ENCODE measurements at regions not wholly inside any gene's neighbourhood (a gene's known extent, or its start where the extent isn't known, plus 50 kb on each side); places are given as distances from the start of the nearest gene placed in this dataset.

DNA sequence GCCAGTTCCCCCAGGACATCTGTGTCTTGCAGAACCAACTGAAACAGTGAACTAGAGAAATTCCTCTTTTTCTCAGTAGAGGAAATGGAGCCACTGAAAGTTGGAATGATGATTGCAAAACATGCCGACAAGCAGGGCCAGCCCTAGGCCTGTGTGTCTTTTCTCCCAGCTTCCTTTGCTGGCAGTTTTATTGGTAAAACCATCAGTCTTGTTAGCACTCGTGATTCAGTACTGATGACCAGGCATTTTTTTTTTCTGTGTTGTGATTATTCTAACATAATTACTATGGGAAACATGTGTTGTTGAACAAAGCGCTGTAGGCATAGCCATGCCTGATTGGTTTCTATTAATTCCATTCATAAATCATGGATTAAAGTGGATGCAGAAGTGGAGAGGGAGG lies 620.7 kb downstream of the AACS start:
- DNase-seq (ENCODE audit: low read depth) = no peak
- CTCF ChIA-PET = no interaction called here
- TF ChIP-seq, protein P1, sequence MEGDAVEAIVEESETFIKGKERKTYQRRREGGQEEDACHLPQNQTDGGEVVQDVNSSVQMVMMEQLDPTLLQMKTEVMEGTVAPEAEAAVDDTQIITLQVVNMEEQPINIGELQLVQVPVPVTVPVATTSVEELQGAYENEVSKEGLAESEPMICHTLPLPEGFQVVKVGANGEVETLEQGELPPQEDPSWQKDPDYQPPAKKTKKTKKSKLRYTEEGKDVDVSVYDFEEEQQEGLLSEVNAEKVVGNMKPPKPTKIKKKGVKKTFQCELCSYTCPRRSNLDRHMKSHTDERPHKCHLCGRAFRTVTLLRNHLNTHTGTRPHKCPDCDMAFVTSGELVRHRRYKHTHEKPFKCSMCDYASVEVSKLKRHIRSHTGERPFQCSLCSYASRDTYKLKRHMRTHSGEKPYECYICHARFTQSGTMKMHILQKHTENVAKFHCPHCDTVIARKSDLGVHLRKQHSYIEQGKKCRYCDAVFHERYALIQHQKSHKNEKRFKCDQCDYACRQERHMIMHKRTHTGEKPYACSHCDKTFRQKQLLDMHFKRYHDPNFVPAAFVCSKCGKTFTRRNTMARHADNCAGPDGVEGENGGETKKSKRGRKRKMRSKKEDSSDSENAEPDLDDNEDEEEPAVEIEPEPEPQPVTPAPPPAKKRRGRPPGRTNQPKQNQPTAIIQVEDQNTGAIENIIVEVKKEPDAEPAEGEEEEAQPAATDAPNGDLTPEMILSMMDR (IDR thresholded peaks at IDR 0.05; ENCODE audit: insufficient read depth, low read depth, low read length) = no peak

DNA sequence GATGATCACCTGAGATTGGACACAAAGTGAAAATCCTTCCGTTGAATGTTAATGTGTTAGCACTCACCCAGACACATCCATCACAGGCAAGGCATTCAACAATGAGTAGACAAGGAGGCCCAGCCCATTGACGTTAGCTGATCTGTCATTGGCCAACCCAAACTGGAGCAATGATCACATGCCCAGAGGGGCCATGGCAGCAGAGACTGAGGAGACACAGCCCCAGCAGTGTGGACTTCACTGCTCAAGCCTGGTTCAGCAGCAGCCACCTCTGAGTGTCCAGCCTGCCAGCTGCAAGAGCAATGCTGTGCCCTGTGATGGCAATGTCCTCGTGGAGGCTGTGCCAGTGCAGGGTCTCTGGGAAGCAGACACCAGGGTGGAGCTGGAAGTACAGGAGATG lies 622.2 kb downstream of the AACS start:
- Histone ChIP-seq H3K27me3 (ENCODE audit: control insufficient read depth, insufficient read depth, low read length) (no peaks in the 10 kb centered on the region), H3K36me3 (ENCODE audit: control insufficient read depth, insufficient read depth, low read length) (no peaks in the 10 kb centered on the region), H3K4me3 (ENCODE audit: low read depth, low read length) (no peak overlapping the region)
- POLR2A ChIA-PET = no interaction called here
- TF ChIP-seq, protein P1 (IDR thresholded peaks at IDR 0.05; ENCODE audit: insufficient read depth, low read depth, low read length) = no peak
- no peak for DNase-seq (ENCODE audit: low read depth)
- CTCF ChIA-PET = no interaction called here

More for the DNA sequence above, 620.7 kb downstream of the AACS start:
- Histone ChIP-seq H3K4me3 (ENCODE audit: low read depth, low read length) (no peak overlapping the region), H3K27me3 (ENCODE audit: control insufficient read depth, insufficient read depth, low read length) (no peaks in the 10 kb centered on the region), H3K36me3 (ENCODE audit: control insufficient read depth, insufficient read depth, low read length) (no peaks in the 10 kb centered on the region)
- POLR2A ChIA-PET = no interaction called here

- POLR2A ChIA-PET = no interaction called here
- no peak overlapping the region for H3K4me3 ChIP-seq (ENCODE audit: low read depth, low read length)
- TF ChIP-seq, protein P1 (IDR thresholded peaks at IDR 0.05; ENCODE audit: insufficient read depth, low read depth, low read length) = no peak
These were observed 622.6 kb downstream of the AACS start for GRCh38 chr12:125687820-125688219.

DNA sequence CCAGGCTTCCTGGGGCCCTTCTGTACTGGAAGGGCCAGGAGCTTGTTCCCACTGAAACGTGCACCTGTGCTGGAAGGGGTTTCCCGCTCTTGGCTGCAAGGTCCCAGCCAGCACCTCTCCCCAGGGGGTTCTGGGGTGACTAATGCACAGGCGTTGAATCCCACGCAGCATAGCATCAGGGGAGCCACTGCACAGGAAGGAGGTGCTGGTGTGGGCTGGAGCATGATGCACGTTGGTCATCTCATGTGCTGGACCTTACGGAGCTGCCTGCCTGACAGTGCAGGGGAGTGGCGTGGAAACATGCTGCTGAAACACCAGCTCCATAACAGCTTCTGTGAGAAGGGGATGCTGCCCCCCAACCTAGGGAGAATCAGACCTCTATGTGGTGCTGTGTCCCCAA lies 623.0 kb downstream of the AACS start:
- H3K4me3 ChIP-seq (ENCODE audit: low read depth, low read length) = no peak overlapping the region
- POLR2A ChIA-PET = no interaction called here
- DNase-seq (ENCODE audit: low read depth) = no peak
- TF ChIP-seq, protein P1 (IDR thresholded peaks at IDR 0.05; ENCODE audit: insufficient read depth, low read depth, low read length) = no peak
- H3K36me3 ChIP-seq (ENCODE audit: control insufficient read depth, insufficient read depth, low read length) = no peaks in the 10 kb centered on the region
- no peaks in the 10 kb centered on the region for H3K27me3 ChIP-seq (ENCODE audit: control insufficient read depth, insufficient read depth, low read length)
- CTCF ChIA-PET = no interaction called here

More at GRCh38 chr12:125687820-125688219, 622.6 kb downstream of the AACS start:
- CTCF ChIA-PET = no interaction called here
- H3K36me3 ChIP-seq (ENCODE audit: control insufficient read depth, insufficient read depth, low read length) = no peaks in the 10 kb centered on the region
- DNase-seq (ENCODE audit: low read depth) = no peak
- H3K27me3 ChIP-seq (ENCODE audit: control insufficient read depth, insufficient read depth, low read length) = no peaks in the 10 kb centered on the region

- ChIA-PET CTCF (no interaction called here), POLR2A (no interaction called here)
- H3K27me3 ChIP-seq (ENCODE audit: control insufficient read depth, insufficient read depth, low read length) = no peaks in the 10 kb centered on the region
- TF ChIP-seq, protein P1 (IDR thresholded peaks at IDR 0.05; ENCODE audit: insufficient read depth, low read depth, low read length) = no peak
- no peak for DNase-seq (ENCODE audit: low read depth)
- H3K4me3 ChIP-seq (ENCODE audit: low read depth, low read length) = no peak overlapping the region
- no peaks in the 10 kb centered on the region for H3K36me3 ChIP-seq (ENCODE audit: control insufficient read depth, insufficient read depth, low read length)
These were observed 623.6 kb downstream of the AACS start for GRCh38 chr12:125688881-125689280.
